GM18520 (cell line): ENCODE measurements at regions not wholly inside any gene's neighbourhood (a gene's known extent, or its start where the extent isn't known, plus 50 kb on each side); places are given as distances from the start of the nearest gene placed in this dataset.
A peak's percentile ranks its signal among the peaks of the same experiment; 100 is the strongest.

ENCODE experiments used
- ATAC-seq: cut with Tn5 transposase; IDR thresholded peaks from one replicate; pipeline ENCODE4 v1.9.1; 2021; ENCODE audit not compliant: unreplicated experiment

- ATAC-seq = no peak
Observed at GRCh38 chr12:86837246-86837645, 581.1 kb upstream of the MGAT4C start.

DNA sequence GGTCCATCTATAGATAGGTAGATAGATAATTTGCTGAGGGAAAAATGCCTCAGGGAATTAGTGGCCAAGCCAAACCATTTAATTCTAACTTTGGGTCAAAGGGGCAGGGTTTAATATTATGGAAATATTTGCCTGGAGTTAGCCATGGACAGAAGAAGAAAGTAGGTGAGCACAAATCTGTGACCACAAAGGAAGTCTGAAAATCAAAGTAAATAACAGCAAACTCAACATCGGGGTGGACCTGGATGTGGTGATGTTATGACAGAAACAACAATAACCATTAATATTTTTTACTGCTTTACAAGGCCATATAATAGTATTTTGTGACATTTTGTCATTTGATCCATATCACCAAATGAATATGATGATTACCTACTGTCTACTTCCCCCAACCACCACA lies 578.0 kb upstream of the MGAT4C start:
- ATAC-seq = no peak

DNA sequence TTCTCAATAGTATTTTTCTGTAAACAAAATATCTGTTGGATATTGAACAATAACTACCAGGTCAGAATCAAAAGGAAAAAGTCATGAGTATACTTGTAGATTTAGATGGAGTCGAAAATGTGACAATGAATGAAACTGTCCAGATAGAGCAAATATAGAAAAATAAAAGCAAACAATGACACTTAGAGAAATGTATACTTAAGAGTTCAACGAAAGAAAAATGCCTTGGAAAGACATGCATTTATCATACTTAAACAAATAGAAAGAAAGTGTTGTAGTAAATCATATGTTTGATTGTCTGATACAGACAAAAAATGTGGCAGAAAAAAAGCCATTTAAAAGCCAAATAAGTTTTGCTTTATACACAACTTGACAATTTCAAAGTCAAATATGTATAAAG lies 571.2 kb upstream of the MGAT4C start:
- no peak for ATAC-seq

DNA sequence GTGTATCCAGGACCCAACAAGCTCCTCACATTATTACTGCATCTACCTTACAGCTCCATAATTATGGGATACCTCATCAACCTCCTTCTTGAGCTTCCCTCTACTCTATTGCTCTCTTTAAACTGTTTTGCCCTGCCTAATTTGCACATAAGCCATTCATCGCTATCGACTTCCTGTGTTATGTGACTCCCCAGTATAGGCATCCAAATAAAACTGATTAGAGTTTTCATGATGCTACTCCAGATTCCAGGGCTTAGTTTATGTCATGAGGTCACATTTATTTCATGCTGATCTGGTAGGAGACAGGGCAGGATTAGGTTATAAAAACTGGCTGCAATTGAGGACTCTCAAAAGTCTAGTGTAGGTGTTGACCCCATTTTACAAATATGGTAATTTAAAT lies 569.9 kb upstream of the MGAT4C start:
- ATAC-seq = no peak

DNA sequence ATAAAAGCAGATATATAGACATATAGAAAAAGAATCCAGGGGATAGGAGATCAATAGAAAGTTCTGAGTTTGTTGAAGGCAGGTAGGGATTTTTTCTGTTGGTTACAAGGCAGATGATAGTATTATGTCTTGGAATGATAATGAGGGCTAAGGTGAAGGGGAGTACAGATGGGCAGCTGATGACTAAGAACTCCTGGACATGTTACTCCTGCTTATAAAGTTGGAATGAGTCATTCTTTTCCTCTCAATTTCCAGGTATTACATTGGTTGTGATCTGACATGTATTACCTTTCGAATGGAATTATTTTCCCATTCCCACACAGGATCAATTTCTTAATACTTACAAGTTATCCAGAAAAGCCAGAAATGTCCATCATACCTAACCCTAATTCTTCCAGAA lies 545.2 kb upstream of the MGAT4C start:
- ATAC-seq = no peak

DNA sequence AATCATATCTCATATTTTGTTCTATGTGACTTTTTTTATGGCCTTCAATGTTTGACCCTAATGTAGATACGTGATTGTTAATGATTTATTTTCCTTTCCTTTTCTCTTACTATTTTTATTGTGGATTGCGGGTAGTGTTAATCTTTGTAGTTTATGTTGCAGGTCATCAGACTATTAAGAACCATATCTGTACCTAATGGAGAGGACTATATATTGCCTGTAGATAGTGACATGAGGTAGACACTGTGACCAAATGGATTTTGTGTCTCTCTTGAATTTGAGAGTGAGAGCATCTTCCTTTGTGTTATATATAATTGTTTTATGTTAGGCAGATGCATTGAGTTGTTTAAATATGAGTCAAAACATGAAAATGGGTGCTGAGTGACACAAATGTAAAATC lies 543.4 kb upstream of the MGAT4C start:
- no peak for ATAC-seq

DNA sequence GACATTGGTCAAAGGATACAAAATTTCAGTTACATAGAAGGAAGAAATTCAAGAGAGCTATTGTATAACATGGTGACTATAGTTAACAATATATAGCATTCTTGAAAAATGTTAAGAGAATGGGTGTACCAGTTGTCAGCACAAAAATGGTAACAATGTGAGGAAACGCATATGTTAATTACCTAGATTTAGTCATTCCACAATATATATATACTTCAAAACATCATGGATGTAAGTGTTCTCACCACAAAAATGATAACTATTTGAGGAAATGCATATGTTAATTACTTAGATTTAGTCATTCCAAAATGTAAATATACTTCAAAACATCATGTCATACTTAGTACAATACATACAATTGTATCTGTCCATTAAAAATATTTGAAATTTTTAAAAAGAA lies 540.4 kb upstream of the MGAT4C start:
- ATAC-seq = no peak

- ATAC-seq = no peak
Observed at GRCh38 chr12:86788661-86789060, 532.5 kb upstream of the MGAT4C start.

- ATAC-seq = no peak
Observed at GRCh38 chr12:86787419-86787818, 531.2 kb upstream of the MGAT4C start.

- ATAC-seq = no peak
Observed at GRCh38 chr12:86777325-86777724, 521.1 kb upstream of the MGAT4C start.

DNA sequence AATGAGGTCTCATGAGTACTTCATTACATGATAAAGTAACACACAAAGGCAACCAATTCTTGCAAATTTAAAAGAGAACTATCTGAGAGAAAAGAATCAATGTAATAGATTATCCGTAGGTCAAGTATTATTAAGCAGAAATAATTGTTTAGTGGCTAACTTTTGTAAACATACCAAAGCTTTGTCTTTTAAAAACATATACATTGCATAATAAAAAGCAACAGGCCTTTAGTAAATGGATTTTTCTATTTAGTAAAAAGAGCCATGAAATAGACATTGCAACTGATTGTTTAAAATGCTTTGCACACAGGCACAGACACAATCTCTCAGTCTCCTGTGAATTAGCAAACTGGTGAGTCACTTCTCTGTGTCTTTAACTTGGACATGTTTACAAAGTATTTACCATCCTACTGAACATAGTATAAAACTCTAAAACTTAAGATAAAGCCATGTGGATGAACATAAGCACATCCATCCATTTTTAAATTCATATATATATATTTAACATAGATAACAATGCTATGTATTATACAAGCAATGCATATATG lies 518.7 kb upstream of the MGAT4C start:
- ATAC-seq = no peak

DNA sequence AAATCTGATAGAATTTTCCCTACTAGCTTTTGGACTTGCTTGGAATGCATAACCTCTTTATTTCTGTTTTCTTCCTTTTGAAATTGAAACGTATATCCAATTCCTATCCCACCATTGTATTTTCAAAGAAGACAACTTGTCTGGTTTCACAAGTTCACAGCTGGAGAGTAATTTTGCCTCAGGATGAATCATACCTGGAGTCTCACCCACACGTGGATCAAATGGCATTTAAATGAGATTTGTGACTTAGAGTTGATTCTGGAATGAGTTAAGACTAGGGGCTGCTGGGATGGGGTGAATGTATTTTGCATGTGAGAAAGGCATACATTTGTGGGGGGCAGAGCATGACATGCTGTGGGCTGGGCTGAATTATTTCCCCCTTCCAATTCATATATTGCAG lies 516.5 kb upstream of the MGAT4C start:
- no peak for ATAC-seq

- ATAC-seq = no peak
Observed at GRCh38 chr12:86770871-86771270, 514.7 kb upstream of the MGAT4C start.

- ATAC-seq = no peak
Observed at GRCh38 chr12:86748894-86749293, 492.7 kb upstream of the MGAT4C start.

DNA sequence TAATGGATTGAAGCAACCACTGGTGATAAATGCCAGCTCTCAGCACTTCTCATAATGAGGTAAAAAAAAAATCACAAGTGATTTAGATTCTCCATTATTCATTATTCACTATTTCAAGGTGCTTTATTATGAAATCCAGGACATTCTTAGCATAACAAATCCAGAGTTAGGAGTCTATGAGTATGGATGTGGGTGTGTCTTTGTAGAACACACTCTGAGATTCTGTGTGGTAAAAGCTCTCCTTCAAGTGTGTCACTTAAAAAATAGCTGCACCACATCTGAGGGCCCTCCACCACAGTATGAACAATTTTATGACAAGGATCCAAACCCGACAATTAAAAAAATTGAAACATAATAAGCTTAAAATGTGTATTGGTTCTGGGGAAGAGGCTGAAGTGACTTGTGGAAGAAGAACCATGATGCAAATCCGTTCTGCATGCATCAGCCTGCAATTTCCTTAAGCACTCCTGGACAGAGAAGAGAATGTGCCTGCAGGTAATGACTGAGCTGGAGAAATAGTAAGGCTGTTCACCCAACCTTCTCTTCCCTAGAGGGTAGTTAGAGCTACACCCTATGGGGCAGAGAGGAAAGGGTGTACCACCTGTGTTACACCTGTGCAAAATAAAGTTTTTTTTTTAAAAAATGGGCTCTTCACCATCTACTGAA lies 488.5 kb upstream of the MGAT4C start:
- no peak for ATAC-seq

- no peak for ATAC-seq
Observed at GRCh38 chr12:86743875-86744536, 487.8 kb upstream of the MGAT4C start.

GRCh38 chr12:86741531-86741930 lies 485.3 kb upstream of the MGAT4C start:
- ATAC-seq = no peak

- ATAC-seq = peak; percentile 72
Observed at GRCh38 chr12:86735851-86736250, 479.7 kb upstream of the MGAT4C start.

GRCh38 chr12:86735072-86735471 lies 478.9 kb upstream of the MGAT4C start:
- ATAC-seq = peak; percentile 58

DNA sequence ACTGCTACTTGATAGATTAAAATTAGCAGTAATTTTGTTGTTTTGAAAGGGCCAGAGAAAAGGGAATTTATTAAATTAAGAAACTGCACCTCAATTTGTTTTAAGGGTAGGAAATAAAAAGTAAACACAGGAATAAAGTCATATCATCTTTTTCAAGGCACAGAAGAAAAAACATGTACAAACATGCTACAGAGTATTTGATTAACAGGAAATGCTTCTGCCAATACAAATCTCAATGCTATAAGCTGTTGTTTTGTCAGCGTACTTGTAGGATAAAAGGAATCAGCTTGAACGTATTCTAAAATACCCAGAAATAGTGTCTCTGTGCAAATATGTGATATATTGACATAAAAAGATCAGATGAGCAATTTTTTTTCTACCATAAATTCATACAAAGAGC lies 474.0 kb upstream of the MGAT4C start:
- no peak for ATAC-seq

GRCh38 chr12:86729739-86730138 lies 473.5 kb upstream of the MGAT4C start:
- no peak for ATAC-seq

DNA sequence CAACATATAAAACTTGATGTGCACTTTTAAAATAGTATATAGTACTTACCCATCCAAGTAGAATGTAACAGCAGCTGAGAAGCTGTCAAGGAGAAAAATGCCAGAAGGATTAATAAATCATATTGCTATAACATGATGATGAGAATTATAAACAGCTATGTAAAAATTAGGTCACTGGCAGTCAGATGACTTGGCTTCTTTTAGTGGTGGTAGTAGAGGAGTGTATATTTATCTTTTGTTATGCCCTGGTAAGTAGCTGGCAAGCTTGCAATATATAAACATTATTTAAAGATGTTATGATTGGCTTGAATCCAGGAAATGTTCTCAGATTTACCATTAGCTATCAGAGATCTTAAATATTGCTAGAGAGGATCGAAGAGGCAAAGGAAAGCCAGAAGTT lies 471.0 kb upstream of the MGAT4C start:
- no peak for ATAC-seq

- no peak for ATAC-seq
Observed at GRCh38 chr12:86724716-86725115, 468.5 kb upstream of the MGAT4C start.
